Skeletal muscle cell (primary cell): ENCODE measurements at regions not wholly inside any gene's neighbourhood (a gene's known extent, or its start where the extent isn't known, plus 50 kb on each side); places are given as distances from the start of the nearest gene placed in this dataset.

ENCODE experiments used
- DNase-seq: peaks from one replicate; pipeline ENCODE4 v3.0.0-alpha.2; 2010; ENCODE audit warnings: low read depth
- H3K4me3 ChIP-seq: 2 replicates; pipeline ENCODE4 v1.5.1; 2011; ENCODE audit warnings: low read depth, mild to moderate bottlenecking, control low read depth, low read length, moderate library complexity

GRCh38 chr6:3603340-3604130 lies 146.7 kb upstream of the SLC22A23 start:
- no peak overlapping the region for H3K4me3 ChIP-seq
- DNase-seq, result no peak

GRCh38 chr6:3601570-3601969 lies 144.7 kb upstream of the SLC22A23 start:
- no peak overlapping the region for H3K4me3 ChIP-seq
- no peak for DNase-seq

GRCh38 chr6:3597500-3598064 lies 140.7 kb upstream of the SLC22A23 start:
- H3K4me3 ChIP-seq, result no peak overlapping the region
- DNase-seq, result no peak

GRCh38 chr6:3596766-3597165 lies 139.9 kb upstream of the SLC22A23 start:
- no peak for DNase-seq
- no peak overlapping the region for H3K4me3 ChIP-seq

GRCh38 chr6:3594201-3594600 lies 137.4 kb upstream of the SLC22A23 start:
- H3K4me3 ChIP-seq, result no peak overlapping the region
- no peak for DNase-seq

GRCh38 chr6:3593161-3593560 lies 136.3 kb upstream of the SLC22A23 start:
- no peak overlapping the region for H3K4me3 ChIP-seq
- no peak for DNase-seq

DNA sequence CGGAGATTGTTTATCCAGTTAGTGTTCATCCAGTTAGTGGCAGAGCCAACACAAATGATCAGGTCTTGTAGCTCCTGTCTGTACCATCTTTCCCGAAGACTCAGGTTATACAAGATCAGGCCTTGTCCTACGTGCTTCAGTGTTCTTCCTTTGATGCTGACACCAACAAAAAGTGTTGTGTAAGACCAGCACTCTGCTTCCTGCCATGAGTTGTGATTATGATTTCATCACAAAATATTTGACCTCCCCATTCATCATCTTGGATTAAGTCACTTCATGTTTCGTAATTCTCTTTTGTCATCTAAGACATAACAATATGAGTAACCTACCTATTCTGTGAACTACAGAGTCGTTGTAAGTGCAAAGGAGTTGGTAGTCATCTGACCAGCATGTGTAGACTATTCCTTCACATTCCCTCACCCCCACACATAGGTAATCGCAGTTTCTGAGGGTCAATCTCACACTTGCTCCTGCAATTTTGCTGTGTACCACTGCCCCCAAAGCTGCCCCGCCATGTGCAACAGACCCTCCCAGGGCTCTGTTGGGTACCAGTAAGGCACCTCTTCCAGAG lies 135.6 kb upstream of the SLC22A23 start:
- peak; percentile 98 for DNase-seq
- H3K4me3 ChIP-seq, result no peak overlapping the region

GRCh38 chr6:3591970-3592369 lies 135.1 kb upstream of the SLC22A23 start:
- H3K4me3 ChIP-seq, result no peak overlapping the region
- DNase-seq, result no peak

- H3K4me3 ChIP-seq, result no peak overlapping the region
- DNase-seq, result no peak
These were observed 130.8 kb upstream of the SLC22A23 start for GRCh38 chr6:3587660-3588059.

GRCh38 chr6:3585320-3585935 lies 128.6 kb upstream of the SLC22A23 start:
- no peak overlapping the region for H3K4me3 ChIP-seq
- DNase-seq, result peak; percentile 46

- H3K4me3 ChIP-seq, result no peak overlapping the region
- no peak for DNase-seq
These were observed 127.8 kb upstream of the SLC22A23 start for GRCh38 chr6:3584606-3585005.

GRCh38 chr6:3581469-3581868 lies 124.6 kb upstream of the SLC22A23 start:
- no peak overlapping the region for H3K4me3 ChIP-seq
- DNase-seq, result no peak

DNA sequence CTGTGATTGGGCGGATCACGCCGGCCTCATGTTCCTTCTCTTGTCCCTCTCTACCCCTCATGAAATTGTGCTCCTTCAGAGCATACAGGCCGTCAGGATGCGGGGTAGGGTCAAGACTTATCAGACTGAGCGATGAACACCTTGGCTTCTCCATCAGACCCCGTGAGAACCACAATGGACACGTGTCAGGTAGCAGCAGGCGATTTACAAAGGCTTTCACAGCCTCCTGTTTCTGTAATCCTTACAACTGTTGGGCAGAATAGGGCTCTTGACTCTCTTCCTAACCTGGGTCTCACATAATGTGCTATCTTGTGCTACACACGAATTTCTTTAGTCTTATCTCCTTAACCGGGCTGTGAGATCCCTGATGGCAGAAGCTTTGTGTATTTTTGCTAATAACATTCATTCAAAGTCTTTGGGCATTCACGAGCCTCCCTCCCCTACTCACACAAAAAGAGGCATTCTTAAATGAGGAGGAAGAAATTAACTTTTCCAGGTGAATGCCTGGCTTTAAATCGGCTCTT lies 122.9 kb upstream of the SLC22A23 start:
- DNase-seq, result no peak
- no peak overlapping the region for H3K4me3 ChIP-seq

- DNase-seq, result no peak
- H3K4me3 ChIP-seq, result no peak overlapping the region
These were observed 122.1 kb upstream of the SLC22A23 start for GRCh38 chr6:3578981-3579380.

- no peak overlapping the region for H3K4me3 ChIP-seq
- no peak for DNase-seq
These were observed 120.7 kb upstream of the SLC22A23 start for GRCh38 chr6:3577517-3577916.

DNA sequence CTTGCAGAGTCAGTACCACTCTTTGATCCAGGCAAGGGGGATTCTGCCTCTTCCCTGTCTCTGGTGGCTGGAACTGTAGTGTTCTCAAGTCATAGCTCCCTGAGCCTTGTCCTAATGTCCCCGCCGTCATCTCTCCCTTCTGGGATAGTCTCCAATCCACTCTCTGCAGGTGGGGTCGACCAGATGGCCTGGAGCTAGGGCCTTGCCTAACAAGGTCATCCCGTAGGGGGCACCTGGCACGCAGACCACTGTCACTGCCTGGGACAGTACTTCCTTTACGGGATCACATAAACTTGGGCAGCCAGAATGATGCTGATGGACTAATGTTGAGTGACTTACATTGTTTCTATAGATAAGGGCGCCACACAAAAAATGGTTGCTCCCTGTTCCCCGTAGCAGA lies 118.9 kb upstream of the SLC22A23 start:
- DNase-seq, result no peak
- H3K4me3 ChIP-seq, result no peak overlapping the region

DNA sequence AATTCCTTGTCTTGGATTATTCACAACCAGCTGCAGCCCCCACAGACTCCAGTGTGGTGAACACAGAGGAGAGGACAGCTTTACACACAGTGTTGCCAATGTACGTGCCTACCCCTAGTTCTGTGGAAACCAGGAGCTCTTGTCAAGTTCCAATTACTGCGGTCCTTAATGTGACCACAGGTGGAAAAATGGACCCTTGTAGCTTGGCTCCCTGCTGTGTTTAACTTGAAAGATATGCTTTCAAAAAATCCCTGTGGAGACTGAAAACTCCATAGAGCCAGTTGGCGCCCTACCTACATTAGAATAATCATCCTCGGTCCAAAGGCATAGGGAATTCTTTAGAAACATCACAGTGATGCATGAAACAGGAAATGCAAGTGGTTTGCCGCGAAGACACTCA lies 118.3 kb upstream of the SLC22A23 start:
- DNase-seq, result no peak
- no peak overlapping the region for H3K4me3 ChIP-seq

DNA sequence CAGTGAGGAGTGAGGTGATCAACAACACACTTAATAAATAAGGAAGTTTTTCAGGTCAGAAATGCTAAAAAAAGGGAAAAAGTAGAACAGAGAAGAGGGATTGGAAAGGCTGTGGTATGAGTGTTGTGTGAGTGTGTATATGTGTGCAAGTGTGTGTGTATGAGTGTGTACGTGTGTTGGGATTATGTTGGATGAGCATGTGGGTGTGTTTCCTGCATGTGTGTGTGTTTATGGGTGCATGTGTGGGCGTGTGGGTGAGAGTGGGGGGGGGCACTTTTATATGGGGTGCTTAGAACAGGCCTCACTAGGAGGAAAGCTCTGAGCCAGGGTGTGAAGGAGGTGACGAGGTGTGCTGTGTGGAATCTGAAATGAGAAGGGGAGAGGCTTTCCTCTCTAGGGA lies 116.8 kb upstream of the SLC22A23 start:
- DNase-seq, result no peak
- no peak overlapping the region for H3K4me3 ChIP-seq

DNA sequence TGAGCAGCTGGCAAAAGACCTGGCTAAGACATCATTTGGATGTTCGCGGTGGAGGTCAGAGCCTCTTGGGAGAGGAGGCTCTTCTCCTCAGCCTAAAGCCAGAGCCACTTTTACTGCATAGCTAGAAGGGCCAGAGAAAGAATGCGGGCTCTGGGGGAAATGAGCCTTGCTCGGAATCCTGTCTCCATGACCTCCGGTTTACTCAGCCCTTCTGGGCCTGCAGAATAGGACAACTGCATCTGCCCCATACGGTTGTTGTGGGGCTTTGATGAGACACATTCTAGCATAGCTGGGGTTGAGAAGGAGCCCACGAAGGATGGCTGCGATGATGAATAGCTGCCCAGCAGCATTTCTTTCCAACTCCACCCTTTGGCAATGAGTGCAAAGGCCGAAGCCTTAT lies 115.0 kb upstream of the SLC22A23 start:
- no peak overlapping the region for H3K4me3 ChIP-seq
- no peak for DNase-seq

GRCh38 chr6:3571250-3571681 lies 114.4 kb upstream of the SLC22A23 start:
- DNase-seq, result no peak
- H3K4me3 ChIP-seq, result no peak overlapping the region
